HG02884 (cell line): ENCODE measurements at regions not wholly inside any gene's neighbourhood (a gene's known extent, or its start where the extent isn't known, plus 50 kb on each side); places are given as distances from the start of the nearest gene placed in this dataset.
A peak's percentile ranks its signal among the peaks of the same experiment; 100 is the strongest.

Experiments
- ATAC-seq: cut with Tn5 transposase; IDR thresholded peaks from one replicate; pipeline ENCODE4 v1.9.1; 2021; ENCODE audit warnings: mild to moderate bottlenecking, moderate library complexity; ENCODE audit not compliant: unreplicated experiment

- no peak for ATAC-seq
Observed at GRCh38 chr20:22652681-22653588, 68.6 kb upstream of the FOXA2 start.

DNA sequence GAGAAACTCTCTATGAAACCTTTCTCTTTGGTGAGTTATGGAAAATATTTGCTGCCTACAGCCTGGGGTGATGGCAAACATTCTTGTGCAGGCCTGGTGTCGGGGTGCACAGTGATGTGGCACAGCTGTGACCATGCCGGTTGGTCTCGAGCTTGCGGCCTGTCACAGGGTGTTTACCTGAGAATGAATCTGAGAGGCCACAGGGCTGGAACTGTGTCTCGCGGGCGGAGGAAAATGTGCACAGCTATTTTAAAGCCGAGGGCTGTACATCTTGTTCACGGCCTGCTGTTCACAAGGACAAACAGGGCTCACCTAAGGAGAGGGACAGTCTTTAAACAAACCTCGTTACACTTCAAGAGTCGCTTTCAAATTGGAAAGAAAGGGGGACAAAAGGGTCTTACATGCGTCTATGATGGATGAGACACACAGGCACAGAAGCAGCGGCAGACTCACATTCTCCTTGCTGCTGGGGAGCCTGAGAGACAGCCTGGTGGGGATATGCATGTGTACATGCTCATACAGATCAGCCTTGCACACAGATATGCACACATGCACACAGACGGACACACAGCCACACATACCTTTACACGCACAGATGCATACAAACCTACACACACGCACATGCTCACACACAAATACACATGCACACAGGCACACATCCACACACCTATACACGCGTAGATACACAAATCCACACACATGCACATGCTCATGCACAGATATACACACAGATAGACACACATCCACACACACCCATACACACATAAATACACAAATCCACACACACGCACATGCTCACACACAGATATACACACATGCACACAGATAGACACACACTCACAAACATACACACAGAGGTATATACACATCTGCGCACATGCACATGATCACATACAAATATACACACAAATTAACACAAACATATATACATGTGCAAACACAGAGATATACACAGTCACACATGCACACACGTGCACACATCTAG lies 69.6 kb upstream of the FOXA2 start:
- ATAC-seq, result no peak

DNA sequence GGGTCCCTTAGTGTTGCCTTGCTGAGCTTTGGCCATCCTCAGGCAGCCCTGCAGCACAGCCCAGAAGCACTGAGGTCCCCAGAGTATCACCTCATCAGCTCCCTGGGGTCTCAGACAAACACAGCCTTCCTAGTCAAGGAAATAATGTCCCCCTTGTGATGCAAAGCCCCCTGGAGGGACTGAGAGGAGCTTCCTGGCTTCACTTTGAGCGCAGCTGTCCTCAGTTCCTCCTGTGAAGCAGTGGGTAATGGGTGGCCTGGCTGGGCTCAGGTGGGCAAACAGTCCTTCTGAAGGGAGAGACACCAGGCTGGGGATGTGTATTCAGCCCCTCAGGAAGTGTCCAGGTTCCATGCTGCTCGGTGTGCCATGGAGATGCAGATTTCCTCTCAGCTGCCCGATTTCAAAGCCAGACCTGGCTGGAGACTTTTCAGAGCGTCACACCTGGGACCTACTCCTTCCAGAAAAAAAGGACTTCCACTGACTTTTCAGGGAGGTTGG lies 79.2 kb upstream of the FOXA2 start:
- no peak for ATAC-seq

- no peak for ATAC-seq
Observed at GRCh38 chr20:22667198-22667597, 82.8 kb upstream of the FOXA2 start.

DNA sequence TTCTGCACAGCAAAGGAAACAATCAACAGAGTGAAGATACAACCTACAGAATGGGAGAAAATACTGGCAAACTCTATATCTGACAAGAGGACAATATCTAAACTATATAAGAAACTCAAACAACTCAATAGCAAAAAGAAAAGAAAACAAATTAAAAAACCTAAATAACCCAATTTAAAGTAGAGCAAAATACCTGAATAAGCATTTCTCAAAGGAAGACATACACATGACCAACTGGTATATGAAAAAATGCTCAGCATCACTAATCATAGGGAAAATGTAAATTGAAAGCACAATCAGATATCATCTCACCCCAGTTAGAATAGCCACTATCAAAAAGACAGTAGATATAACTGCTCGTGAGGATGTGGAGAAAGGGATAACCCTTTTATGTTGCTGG lies 87.8 kb upstream of the FOXA2 start:
- no peak for ATAC-seq

DNA sequence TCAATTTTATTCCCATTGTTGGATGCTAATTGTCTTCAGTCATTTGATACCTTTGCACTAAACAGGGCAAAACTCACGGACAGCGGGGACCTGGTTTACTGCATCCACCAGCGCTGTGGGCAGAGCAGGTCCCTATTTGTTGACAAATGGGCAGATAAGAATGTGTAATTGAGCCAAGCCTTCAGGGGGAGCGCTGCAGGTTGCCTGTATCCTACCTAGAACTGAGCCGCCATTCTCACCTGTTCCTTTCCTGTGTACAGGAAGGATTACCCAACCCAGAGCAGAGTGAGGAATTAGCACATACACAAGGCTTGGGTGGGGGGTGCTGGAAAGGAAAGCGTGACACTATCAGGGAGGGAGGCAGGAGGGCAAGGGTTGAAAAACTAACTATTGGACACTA lies 89.1 kb upstream of the FOXA2 start:
- ATAC-seq, result no peak

DNA sequence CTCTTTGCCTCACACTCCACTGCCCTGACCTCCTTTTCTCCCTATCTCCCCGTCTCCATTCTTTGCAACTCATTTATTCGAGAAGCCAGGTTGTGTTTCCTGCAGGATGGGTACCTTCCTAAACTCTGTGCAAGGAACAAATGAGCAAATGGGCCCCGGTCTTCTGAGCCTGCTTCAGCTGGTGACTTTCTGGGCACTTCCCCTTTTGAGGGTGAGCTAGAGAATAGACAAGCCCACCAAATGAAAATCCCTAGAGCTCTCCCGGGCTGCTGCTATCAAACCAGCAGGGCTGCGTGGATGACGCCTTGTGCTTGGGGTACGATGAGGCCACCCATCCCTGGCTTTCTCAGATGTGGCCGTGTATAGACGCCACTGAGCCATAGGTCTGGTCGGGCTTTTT lies 91.0 kb upstream of the FOXA2 start:
- no peak for ATAC-seq

DNA sequence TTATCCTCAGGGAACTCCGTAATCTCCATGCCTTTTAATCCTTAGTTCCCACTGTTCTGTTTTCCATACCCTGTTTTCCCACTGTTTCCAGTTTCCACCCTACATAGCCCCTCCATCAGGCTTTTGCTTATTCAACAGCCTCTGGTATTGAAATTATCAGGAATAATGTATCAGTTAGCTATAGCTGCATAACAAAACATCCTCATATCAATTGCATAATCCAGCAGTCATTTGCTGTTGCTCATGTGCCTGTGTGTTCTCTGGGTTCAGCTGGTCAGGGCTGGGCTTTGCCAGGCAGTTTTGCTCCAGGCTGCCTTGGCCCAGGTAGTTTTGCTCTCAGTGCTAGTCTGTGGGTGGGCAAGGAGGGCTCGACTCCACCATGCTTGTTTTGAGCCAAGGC lies 94.3 kb upstream of the FOXA2 start:
- no peak for ATAC-seq

GRCh38 chr20:22679197-22679596 lies 94.8 kb upstream of the FOXA2 start:
- no peak for ATAC-seq

GRCh38 chr20:22680031-22680740 lies 95.8 kb upstream of the FOXA2 start:
- no peak for ATAC-seq

DNA sequence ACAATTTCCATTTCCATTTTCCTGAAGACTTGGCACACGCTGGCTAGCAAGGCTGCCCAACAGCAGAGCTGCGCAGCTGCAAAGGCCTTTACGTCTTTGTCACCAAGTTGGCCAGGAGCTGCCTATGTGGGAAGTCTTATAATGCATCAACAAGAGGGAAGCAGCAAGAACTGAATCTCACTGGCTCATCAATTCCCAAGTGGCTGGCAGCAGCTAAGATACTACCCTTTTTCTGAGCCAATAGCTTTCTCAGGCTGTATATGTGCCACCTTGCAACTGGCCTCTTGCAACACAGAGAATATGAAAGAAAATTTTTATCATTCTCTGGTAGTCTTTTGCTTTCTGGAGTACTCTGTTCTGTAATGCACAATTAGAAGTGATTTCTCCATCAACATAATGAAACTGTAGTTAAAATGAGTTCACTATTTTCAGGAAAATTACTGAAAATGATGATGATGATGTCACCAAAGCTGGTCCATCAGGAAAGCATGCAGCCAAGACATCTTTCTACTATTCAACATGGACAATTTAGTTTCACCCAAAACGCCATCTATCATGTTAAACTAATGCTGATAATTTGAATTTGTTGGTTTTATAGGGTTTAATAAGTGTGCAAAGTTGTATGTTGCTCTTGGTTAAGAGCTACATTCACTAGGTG lies 97.3 kb upstream of the FOXA2 start:
- ATAC-seq, result no peak

DNA sequence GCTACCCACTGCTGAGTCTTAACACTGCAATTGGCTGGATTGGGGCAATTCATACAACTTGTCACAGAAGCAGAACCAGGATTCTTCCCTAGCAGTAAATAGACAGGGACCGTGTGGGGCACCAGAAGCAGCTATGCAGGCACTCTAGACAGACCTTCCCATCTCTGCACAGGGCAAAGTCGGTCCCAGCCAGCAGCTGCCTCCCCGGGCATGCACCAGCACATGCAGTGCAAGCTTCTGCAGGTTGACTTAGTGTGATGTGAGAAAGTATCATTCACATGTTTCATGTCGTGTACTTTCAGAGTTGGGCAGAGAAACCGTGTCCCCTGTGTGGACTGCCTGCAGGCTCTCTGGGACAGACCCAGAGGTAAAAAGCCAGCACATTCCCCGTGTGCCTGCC lies 98.0 kb upstream of the FOXA2 start:
- no peak for ATAC-seq

DNA sequence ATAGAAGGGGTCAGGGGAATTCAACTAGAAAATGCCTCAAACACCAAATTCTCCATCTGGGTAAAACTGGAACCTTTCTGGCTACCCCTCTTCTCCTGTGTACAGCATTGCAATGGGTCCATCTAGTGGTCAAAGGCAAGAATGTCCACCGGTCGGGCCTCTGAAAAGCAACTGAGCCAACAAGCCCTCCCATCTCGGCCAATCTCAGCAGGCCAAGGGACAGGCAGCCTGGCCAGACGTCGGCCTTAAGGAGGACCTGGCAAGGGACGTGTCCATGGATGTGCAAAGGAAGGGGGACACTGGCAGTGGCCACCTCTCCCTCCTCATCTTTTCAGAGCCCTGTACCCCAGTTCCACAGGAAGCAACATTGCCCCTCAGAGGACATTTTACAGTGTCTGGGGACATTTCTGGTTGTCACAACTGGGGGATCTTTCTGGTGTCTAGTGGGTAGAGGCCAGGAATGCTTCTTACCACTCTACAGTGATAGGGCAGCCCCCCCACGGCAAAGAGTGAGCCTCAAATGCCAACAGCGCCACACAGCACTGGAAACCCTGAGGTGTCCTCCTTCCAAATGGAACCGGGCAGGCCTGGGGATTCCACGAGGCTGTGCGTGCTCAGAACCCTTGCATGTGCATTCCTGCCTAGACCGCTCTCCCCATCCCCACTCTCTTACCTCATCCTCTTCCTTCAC lies 99.8 kb upstream of the FOXA2 start:
- peak; percentile 79 for ATAC-seq

DNA sequence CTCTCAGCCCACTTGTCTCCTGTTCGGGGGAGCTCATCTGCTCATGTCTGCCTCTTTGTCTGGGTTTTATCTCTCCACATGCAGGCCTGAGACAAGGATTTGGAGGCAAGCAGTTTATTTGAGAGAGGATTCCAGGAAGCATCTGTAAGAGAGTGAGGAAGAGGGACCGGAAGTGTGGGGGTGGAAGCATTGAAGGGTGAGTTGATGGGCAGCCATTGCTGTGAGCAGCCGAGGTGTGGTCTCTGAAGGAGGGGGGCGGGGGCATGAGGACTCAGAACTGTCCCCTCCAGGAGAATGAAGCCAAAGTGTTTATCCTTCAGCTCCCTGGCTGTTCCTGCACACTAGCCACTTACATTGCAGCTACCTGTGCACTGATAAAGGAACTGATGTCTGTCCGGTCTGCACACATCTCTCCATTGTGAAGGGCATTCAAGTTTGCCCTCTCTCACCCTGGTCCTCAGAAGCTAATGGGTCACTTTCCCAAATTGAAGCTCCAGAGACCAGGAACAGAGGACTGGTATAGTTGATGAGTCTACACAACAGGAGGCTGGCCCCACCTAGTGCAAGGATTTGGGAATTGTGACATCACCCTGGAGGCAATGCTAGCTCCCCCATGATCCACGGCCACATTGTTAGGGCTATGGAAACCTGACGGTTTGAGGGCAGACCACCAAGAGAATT lies 100.5 kb upstream of the FOXA2 start:
- no peak for ATAC-seq

DNA sequence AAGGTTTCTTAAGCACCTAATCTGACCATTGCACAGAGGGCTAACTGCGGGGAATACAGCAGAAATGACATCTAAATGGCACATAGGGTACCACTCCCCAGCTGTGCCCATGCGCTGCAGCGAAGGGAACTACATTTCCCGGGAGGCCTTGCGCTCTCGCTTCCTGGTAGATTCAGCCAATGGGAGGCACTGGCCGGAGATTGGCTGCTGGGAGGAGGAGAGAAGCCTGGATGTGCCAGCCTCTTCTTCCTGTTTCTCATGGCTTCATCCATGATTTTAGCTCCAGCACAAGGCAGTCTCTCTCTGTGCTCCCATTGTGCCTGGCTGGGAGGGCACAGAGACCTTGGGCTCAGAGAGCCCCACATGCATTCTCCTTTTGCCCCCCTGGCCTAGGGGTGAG lies 101.7 kb upstream of the FOXA2 start:
- ATAC-seq, result no peak

- ATAC-seq, result no peak
Observed at GRCh38 chr20:22687676-22688349, 103.4 kb upstream of the FOXA2 start.

DNA sequence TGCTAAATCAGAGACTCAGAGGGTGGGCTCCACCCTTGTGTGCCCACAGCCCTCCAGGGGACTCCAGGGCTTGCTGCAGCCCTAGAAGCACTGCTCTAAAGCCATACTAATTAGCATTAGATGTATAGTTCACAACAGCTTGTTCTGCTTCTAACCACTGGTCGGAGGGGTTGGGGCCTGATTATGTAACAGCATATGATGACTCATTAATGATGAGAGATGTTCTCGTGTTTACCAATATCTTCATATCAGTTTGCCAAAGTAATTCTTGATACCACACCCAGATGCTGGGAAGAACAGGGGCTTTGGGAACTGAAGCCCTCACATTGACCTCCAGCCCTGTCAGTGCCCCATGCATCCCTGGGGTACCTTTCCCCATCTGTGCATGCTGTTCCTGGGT lies 104.1 kb upstream of the FOXA2 start:
- ATAC-seq, result no peak

- ATAC-seq, result no peak
Observed at GRCh38 chr20:22689266-22689665, 104.9 kb upstream of the FOXA2 start.

GRCh38 chr20:22690000-22690399 lies 105.6 kb upstream of the FOXA2 start:
- ATAC-seq, result no peak
